GM19324 (cell line): ENCODE measurements at regions not wholly inside any gene's neighbourhood (a gene's known extent, or its start where the extent isn't known, plus 50 kb on each side); places are given as distances from the start of the nearest gene placed in this dataset.

Experiments
- ATAC-seq: cut with Tn5 transposase; IDR thresholded peaks from one replicate; pipeline ENCODE4 v1.9.1; 2021; ENCODE audit warnings: mild to moderate bottlenecking, moderate library complexity; ENCODE audit not compliant: unreplicated experiment, low FRiP score

DNA sequence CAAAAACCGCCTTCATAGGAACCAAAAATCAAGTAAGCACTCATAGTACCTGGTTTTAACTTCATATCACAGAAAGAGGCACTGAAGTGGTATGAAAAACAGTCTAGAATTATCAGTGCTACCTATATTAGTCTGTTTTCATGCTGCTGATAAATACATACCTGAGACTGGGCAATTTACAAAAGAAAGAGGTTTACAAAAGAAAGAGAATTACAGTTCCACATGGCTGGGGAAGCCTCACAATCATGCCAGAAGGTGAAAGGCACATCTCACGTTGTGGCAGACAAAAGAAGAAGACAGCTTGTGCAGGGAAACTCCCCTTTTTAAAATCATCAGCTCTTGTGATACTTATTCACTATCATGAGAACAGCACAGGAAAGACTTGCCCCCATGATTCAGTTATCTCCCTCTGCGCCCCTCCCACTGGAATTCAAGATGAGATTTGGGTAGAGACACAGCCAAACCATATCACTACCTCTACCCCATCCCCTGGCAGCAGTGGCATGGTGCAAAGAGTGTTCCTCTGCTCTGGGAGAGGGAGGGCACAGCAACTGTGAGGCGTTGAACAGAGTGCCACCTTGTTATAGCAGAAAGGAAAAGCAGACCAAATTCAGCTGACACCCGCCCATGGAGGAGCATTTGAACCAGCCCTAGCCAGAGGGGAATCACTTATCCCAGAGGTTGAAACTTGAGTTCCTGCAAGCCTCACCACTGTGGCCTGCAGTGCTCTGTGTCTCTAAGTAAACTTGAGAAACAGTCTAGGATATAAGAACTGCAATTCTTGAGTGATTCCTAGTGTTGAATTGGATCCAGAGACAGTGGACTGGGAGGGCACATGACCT, 61.9 kb upstream of the PTPRZ1 start:
- no peak for ATAC-seq

DNA sequence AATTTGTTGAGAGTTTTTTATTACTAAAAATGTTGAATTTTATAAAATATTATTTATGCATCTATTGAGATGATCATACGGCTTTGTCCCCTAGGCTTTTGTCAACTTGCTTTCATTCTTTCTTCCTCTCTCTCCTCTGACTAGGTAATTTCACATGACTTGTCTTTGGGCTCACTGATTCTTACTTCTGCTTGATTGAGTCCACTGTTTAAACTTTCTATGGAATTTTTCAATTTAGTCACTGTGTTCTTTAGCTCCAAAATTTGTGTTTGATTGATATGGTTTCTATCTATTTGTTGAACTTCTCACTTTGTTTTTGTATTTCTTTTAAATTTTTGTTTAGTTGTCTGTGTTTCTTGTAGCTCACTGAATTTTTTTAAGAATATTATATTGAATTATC, 65.9 kb upstream of the PTPRZ1 start:
- no peak for ATAC-seq

DNA sequence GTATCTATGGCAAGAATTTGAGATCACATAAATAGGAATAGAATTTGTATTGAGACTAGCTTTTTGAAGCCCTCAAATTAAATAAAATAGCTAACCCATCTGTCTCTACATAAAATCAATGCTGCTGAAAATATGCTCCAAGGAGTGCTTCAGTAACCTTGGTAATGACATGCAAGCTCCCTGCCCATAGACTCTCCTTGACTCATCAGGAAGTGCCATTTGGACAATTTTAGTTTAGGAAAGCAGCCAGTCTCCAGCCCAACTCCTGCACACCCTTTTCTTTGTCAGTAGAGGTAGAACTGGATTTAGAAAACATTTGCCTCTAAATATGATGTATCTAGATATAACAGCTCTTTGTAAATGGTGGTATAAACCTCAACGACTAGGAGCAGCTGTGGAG, 69.9 kb upstream of the PTPRZ1 start:
- no peak for ATAC-seq

DNA sequence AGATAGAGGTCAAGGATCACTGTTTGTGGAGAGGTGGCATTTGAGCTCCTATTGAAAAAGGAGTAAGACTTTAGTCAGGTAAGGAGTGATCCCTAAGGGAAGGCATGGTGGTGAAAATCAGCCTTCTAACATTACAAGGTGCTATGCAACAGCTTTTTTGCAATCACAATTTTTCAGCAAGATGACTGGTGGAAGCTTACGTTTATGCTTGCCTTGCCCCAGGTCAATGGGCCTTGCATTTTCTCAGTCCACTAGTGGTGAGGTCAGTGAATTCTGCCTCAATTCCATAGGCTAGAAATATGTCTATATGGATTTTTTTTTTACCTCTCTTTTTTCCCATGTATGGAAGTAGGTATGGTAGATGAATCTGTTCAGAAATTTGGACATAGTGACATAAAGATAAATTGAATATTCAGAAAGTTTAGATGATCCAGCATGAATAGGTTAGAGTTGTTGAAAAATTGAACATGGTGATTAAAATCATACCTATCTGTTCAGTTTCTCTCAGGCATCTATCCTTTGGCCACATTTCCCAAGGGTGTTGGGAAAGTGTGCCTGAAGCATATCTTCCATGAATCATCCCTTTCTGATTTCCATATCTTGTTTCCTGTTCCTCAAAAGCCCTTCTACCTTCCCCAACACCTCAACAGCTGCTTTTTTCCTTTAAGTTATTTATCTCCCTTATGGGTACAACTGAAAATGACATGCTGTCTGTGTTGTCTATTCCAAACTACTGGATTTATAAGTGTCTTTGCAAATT, 71.9 kb upstream of the PTPRZ1 start:
- ATAC-seq: no peak

DNA sequence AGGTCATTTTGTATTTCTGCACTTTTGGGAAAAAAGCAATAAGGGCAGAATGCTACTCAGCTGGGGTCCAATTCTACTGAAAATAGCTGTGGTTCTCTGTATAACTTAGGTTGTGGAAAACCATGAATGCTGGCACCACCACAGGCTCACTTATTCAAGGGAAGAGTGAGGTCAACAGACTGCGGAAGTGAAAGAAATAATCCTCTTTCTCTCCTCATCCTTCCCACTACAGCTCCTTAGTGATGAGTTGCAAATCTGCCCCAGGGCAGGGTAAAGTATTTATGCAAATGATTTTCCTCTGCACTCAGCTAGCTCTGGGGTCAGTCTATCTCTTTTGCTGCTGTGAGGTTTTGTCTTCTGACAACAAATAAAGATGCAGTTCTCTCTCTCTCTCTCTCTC, 74.1 kb upstream of the PTPRZ1 start:
- ATAC-seq: no peak

DNA sequence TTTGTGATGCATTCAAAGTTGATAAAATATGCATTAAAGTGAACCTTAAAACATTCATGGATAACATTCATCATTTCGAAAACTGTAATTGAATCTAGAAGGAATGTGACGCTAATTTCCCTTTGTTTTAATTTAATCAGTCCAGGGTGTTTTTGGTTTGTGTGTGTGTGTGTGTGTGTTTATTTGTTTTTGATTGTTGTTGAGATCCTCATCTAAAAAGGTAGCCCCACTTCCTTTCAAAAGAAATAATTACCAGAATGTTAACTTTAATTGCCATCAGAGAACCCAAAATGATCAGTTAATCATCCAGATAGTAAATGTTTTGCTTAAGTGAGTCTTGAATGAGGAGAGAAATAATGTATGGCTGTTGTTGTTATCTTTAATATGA, 74.5 kb upstream of the PTPRZ1 start:
- no peak for ATAC-seq

DNA sequence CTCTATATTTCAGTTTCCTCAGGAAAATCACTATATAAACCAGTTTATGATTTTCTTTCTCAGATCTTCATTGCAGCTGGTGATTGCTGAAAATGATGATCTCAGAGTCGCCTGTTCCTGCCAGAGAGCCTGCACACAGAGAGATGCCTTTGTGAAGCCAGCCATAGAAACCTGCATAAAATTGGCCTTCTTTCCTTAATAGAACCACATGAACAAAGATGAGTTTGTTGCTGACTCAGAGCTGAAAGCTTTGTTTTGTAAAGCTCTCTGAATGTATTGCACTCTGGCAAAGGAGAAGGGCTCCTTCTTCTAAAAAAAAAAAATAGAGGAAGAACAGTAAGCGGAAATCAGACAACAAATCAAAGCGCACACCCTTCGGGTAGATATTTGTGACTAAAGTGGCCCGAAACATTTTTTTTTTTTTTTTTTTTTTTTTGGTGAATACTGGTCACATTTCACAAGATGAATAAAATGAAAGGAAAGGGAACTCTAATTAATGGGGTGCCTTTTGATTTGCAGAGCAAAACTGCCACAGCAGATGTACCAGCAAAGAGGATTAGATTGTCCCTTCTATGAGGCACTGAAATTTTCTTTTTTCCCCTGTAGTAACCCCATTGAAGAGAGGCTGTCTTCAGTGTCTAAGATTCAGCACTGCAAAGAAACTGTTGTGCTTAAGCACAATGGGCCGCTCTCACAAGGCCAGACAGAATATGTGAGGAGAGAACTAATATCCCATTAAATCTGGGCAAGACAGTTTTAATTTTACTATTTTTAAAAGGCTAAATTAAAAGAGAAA, 75.1 kb upstream of the PTPRZ1 start:
- no peak for ATAC-seq

DNA sequence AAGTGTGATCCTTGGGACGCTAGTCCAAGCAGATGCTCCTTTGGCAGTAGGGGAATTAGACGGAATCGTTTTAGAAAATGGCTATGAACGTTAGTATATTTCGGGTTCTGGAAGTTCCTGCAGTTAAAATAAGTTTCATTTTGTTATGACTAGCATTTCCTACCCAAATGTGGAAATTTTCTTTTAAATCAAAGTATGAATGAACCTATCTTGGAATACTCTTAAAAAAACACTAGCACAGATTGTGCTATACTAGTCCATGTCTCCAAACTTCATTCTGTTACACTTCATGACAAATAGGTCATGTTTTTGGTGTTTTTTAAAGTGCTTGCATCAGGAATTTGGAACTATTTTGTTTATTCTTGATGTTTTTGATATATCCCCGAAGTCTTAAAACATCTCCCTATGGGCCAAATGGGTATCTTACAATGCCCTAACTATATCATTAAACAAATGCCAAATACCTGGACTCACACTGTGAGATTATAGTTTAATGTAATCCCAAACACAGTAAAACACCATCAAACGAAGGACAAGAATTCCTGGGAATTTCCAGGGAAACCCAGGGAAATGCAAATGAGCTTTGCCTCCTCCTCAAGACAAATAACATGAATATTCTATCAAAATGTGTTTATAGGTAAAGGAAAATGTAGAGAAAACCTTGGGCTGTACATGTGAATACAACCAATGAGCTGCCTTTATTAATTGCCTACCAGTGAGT, 75.9 kb upstream of the PTPRZ1 start:
- no peak for ATAC-seq

DNA sequence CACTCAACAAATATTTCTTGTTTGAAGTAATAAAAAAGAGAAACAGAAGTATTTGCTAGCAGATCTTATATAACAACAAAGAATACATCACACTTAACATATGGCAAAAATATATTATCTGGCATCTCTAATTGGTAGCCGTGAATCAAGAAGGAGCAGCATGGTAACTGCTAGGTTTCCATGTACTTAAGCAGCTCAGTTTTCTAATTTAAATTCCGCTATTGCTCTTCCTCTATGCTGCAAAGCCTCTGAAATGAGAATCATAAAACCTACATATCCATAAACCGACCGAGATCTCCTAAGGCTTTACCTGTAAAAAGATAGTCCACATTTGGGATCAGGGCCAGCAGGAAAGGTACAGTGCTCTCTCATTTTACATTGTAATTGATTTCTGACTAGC, 76.6 kb upstream of the PTPRZ1 start:
- ATAC-seq: no peak

DNA sequence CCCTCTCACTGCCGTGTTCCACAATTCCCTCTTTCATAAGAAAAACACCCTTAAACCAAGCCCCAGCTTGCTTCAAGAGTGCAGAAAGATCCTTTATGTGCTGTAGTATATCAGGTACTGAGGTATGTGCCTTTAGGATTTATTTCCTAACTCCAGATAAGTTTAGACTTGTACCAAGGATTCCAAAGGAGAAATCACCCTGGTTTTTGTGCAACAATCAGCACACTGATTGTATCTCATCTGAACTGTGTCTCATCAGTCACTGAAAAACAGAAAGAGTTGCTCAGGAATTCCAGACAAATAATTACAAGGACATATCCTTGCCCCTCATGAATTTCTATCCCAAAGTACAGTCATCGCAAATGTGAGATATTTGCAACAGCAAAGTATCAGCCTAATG, 77.2 kb upstream of the PTPRZ1 start:
- ATAC-seq: no peak

DNA sequence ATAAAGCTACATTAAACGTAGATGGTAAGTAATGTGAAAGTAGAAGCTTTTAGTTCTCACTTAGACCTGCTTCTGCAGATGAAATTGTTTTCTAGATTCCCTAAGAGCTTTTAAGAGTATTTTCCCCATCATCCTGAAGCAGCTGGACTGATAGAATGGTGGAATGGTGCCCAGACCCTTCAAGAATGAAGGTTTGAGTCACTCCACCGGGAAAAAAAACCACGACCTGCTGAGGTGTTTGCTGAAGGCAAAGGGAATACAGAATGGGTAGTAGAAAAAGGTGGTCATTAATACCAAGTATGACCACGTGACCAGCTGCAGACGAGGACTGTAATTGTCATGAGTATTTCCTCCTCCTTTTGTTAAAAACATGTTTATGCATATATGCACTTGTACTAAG, 79.2 kb upstream of the PTPRZ1 start:
- ATAC-seq: no peak

DNA sequence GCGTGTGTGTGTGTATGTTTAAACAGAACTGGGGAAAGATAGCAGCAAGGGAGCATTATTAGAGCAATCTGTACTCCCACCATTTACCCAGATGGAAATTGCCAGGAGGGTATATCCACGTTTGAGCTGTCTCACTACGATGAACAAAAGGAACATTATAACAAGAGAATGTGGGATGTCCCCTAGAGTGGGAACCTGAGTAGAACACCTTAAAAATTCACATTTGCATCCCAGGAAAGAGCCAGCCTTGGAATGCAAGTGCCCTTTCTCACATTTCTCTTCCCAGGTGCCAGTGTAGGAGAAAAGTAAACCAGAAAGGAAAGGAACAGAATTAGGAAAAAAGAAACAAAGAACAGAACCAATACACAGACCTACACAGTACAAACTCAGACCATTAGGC, 95.3 kb upstream of the PTPRZ1 start:
- no peak for ATAC-seq

DNA sequence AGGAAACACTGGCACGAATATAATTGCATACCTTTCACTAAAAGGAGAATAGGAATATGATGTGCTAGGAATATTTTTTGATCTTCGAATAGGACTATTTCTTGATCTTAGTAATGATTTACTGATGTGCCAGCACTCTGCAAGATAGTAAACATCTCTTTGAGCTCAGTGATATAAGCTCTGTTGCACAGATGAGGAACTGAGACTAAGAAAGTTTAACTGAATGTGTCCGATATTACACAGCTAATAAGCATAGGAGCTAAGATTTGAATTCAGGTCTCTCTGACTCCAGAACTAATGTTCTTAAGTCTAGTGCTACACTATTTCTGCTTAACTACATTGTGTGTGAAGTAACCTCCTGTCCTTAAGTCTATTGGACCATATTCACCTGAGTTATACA, 98.4 kb upstream of the PTPRZ1 start:
- ATAC-seq: no peak

DNA sequence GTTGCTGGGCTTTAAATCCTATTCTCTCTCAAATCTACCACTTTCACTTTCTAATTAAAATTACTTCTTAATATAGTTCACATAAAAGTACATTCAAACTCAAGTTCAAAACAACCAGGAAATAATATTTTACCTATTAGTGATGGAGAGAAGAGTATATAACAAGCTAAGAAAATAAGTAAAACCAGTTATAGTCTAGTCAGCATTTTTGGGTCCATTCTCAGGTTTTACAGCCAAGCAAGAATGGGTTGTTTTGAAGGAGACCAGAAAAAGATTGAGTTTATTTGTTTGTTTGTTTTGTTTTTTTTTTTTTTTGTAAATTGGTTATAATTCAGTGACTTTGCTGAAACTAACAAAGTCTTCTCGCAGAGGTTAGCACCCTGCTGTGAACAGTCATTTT, 106.3 kb upstream of the PTPRZ1 start:
- ATAC-seq: no peak

DNA sequence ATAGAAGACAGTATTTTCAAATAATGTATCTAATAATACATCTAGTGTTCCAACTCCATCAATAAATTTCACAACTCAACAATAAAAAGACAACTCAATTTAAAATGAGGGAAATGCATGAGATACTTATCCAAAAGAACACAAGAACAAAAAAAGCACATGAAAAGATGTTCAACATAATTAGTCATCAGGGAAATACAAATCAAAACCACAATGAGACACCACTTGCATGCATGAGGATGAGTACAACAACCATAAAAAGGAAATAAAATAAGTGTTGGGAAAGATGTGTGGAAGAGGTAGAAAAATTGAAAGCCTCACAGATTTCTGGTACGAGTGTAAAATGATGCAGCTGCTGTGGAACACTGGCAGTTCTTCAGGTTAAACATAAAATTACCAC, 111.6 kb upstream of the PTPRZ1 start:
- ATAC-seq: no peak

DNA sequence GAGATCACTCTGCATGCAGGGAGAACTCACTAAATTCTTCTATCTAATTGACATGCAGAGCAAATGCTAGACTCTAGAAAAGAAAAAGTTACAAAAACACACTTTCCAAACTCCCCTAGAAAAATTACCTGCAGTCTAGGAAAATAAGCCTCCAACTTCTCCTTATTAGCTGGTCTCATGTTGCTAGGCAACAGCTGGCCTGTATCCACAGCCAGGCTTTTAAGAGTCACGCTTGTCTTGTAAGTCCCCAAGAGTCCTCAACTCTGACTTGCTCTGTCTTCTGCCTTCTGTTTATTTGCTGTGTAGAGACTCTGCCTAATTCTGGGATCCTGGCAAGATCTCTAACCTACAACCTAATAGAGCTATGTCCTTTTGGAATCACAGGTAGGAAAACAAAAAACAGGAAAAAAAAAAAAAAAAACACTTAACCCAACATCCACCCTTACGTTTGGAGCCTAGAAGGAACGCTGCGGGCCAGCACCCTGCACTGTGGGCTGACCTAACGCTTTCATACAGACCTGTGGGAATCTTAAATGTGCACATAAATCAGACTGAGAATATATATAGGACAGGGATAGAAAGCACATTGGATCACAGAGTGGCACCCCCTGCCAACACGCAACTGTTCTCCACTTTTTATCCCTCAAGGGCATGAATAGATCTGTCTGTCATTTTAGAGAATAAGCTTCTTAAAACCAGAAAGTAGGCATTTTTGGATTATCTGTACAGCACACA, 117.0 kb upstream of the PTPRZ1 start:
- no peak for ATAC-seq

DNA sequence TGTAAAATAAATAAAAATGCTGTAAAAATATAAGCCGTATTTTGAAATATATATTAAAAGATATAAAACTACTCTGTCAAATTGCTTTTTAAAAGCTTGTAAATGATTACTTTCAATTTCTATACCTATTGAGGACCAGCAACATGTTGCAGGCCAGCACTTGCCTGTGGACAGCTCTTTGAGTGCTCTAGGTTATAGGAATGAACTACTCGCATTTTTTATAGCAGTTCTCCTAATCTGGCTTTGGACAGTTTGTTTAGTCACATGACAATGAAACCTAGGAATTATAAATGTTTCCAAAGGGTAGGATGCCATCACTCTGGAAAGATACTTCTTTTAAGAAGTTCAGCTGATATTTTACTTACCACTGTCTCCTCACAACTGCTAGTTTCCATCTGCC, 117.7 kb upstream of the PTPRZ1 start:
- ATAC-seq: no peak

DNA sequence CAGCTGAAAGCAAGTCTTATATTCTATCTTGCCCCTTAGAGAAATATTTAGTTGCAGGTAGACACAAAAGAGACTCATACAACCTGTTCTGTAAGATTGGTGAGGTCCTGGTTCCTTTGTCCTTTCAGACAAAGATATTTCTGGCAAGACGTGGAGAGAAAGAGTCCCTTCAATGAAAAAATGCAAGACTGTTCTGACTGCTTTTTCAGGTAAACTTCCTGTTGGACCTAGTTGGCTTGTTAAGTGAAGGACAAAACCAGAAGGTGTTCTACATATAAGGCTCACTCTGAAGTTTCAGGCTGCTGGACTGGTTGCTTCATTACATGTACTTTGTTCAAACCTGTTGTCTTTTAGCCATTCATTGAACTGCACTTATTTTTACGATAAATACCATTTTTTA, 119.0 kb upstream of the PTPRZ1 start:
- no peak for ATAC-seq

DNA sequence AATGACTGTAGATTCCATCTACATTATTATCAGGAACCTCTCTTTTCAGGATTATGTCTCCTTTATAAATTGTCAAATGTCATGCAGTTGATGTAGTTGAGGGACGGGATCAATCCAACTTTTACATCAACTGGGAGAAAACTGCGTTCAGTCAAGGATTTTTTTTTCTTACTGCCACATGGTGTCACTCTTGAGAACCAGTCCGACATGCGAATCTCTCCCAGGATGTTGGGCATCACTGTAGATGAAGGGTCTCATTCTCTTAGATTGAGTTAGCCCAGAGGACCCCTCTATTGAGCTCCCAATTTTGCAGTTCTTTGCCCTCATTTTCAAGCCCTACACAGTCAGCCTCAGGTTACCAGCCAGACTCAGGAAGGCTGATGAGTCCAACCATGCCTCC, 120.3 kb upstream of the PTPRZ1 start:
- no peak for ATAC-seq

DNA sequence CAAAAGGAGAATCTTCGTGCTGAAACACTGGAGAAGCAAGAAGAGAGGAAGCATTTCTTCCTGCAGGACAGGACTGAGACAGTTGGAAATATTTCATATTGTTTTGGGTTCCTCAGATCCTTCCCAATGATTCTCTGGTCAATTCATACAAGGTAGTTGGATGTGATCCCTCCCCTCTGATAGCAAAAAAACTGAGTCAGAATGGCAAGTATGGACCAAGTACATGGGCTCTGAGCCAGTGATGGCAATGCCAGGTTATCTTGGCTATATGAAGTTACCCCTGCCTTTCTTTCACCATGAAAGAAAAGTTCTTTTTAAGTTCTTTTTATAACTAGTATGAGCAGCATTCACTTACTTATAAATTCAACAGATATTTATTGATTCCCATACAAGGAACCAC, 124.4 kb upstream of the PTPRZ1 start:
- ATAC-seq: no peak
